PFSK-1 (cell line): ENCODE measurements at regions not wholly inside any gene's neighbourhood (a gene's known extent, or its start where the extent isn't known, plus 50 kb on each side); places are given as distances from the start of the nearest gene placed in this dataset.

Experiments used
- SIN3A ChIP-seq: IDR thresholded peaks from 2 replicates; pipeline ENCODE4 v1.6.1; 2012; ENCODE audit warnings: mild to moderate bottlenecking, low read length, moderate library complexity, borderline replicate concordance; ENCODE audit not compliant: insufficient read depth
- TF ChIP-seq, protein P1 (sequence below), 2 experiments: IDR thresholded peaks; 2 replicates each; pipeline versions ENCODE4 v1.6.1 to v1.8.0; 2011 to 2012; ENCODE audit warnings: low read depth in 2 of 2, low read length in 2 of 2, control low read depth in 1 of 2, inconsistent platforms in 1 of 2, mild to moderate bottlenecking in 1 of 2, moderate library complexity in 1 of 2; ENCODE audit not compliant: insufficient read depth in 1 of 2

GRCh38 chr3:159803459-159803858, 185.2 kb upstream of the IL12A start:
- TF ChIP-seq, protein P1, sequence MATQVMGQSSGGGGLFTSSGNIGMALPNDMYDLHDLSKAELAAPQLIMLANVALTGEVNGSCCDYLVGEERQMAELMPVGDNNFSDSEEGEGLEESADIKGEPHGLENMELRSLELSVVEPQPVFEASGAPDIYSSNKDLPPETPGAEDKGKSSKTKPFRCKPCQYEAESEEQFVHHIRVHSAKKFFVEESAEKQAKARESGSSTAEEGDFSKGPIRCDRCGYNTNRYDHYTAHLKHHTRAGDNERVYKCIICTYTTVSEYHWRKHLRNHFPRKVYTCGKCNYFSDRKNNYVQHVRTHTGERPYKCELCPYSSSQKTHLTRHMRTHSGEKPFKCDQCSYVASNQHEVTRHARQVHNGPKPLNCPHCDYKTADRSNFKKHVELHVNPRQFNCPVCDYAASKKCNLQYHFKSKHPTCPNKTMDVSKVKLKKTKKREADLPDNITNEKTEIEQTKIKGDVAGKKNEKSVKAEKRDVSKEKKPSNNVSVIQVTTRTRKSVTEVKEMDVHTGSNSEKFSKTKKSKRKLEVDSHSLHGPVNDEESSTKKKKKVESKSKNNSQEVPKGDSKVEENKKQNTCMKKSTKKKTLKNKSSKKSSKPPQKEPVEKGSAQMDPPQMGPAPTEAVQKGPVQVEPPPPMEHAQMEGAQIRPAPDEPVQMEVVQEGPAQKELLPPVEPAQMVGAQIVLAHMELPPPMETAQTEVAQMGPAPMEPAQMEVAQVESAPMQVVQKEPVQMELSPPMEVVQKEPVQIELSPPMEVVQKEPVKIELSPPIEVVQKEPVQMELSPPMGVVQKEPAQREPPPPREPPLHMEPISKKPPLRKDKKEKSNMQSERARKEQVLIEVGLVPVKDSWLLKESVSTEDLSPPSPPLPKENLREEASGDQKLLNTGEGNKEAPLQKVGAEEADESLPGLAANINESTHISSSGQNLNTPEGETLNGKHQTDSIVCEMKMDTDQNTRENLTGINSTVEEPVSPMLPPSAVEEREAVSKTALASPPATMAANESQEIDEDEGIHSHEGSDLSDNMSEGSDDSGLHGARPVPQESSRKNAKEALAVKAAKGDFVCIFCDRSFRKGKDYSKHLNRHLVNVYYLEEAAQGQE (IDR thresholded peaks at IDR 0.05; ENCODE audit: insufficient read depth in 1 of 2, low read depth in 2 of 2, low read length in 2 of 2): no peak
- no peak for TF ChIP-seq SIN3A
